K562 (cell line): ENCODE measurements at regions not wholly inside any gene's neighbourhood (a gene's known extent, or its start where the extent isn't known, plus 50 kb on each side); places are given as distances from the start of the nearest gene placed in this dataset.

Source experiments
- BCLAF1 ChIP-seq, 2 experiments: fragments of 450-650 bp in 1 of 2; IDR thresholded peaks; 2 replicates each; pipeline ENCODE4 v1.6.1; 2011 to 2017; ENCODE audit warnings: low read depth in 2 of 2, antibody characterized with exemption in 1 of 2, borderline replicate concordance in 1 of 2, low read length in 1 of 2, mild to moderate bottlenecking in 1 of 2, mixed read lengths in 1 of 2; ENCODE audit not compliant: control insufficient read depth in 1 of 2
- BRD9 ChIP-seq: fragments of 450-650 bp; IDR thresholded peaks from 2 replicates; pipeline ENCODE4 v1.6.1; 2018; ENCODE audit warnings: low read depth; ENCODE audit not compliant: partially characterized antibody
- CBX5 ChIP-seq: IDR thresholded peaks from 2 replicates; pipeline ENCODE4 v1.6.1; 2014; ENCODE audit warnings: low read depth, borderline replicate concordance
- CCNT2 ChIP-seq: IDR thresholded peaks from 2 replicates; pipeline ENCODE4 v1.6.1; 2011; ENCODE audit warnings: borderline replicate concordance, low read depth, mild to moderate bottlenecking, moderate library complexity, mixed read lengths, low read length; ENCODE audit not compliant: insufficient read length; ENCODE audit errors: extremely low read depth
- HCFC1 ChIP-seq: IDR thresholded peaks from 2 replicates; pipeline ENCODE4 v1.6.1; 2012; ENCODE audit warnings: low read depth, low read length, improper control_type of control experiment
- KAT8 ChIP-seq: fragments of 450-650 bp; IDR thresholded peaks from 2 replicates; pipeline ENCODE4 v1.6.1; 2016; ENCODE audit warnings: low read depth, mild to moderate bottlenecking
- PTRF ChIP-seq: fragments of 450-650 bp; IDR thresholded peaks from 2 replicates; pipeline ENCODE4 v1.6.1; 2016; ENCODE audit warnings: mild to moderate bottlenecking, missing genetic modification characterization, missing compliant biosample characterization
- SMAD2 ChIP-seq: fragments of 150-350 bp; IDR thresholded peaks from 2 replicates; pipeline ENCODE4 v1.6.1; 2014; ENCODE audit warnings: low read depth, mild to moderate bottlenecking, low read length
- SMC3 ChIP-seq: conservative IDR thresholded peaks from 2 replicates; pipeline ENCODE4 v1.6.1; 2011; ENCODE audit warnings: low read depth, low read length, improper control_type of control experiment; ENCODE audit not compliant: insufficient read depth
- ZBED1 ChIP-seq: IDR thresholded peaks from 2 replicates; pipeline ENCODE4 v1.6.1; 2014
- TF ChIP-seq, protein P1 (sequence below), 3 experiments: fragments of 200-800 bp in 1 of 3; fragments of 250-450 bp in 1 of 3; fragments of 450-650 bp in 1 of 3; sonication (Bioruptor Pico) in 1 of 3; sonication (Bioruptor generic) in 1 of 3; formaldehyde crosslinking in 1 of 3; IDR thresholded peaks; 2 replicates each; pipeline versions ENCODE4 v1.6.1 to v1.8.0; 2016 to 2022; ENCODE audit warnings: mild to moderate bottlenecking in 2 of 3, missing genetic modification characterization in 2 of 3, missing compliant biosample characterization in 1 of 3, moderate library complexity in 1 of 3
- TF ChIP-seq, protein P2 (sequence below): sonication (generic); formaldehyde crosslinking; IDR thresholded peaks from 2 replicates; pipeline ENCODE4 v1.8.0; 2022; ENCODE audit warnings: missing genetic modification reagents, mild to moderate bottlenecking, borderline replicate concordance
- TF ChIP-seq, protein P3 (sequence below): IDR thresholded peaks from 2 replicates; pipeline ENCODE4 v1.6.1; 2016; ENCODE audit warnings: missing genetic modification characterization, missing compliant biosample characterization
- TF ChIP-seq, protein P4 (sequence below): sonication (generic); formaldehyde crosslinking; IDR thresholded peaks from 2 replicates; pipeline ENCODE4 v1.8.0; 2022; ENCODE audit warnings: mild to moderate bottlenecking, missing genetic modification reagents

GRCh38 chr22:48844056-48844675 is 983.5 kb downstream of the BRD1 start (continued):
- TF ChIP-seq, protein P1, sequence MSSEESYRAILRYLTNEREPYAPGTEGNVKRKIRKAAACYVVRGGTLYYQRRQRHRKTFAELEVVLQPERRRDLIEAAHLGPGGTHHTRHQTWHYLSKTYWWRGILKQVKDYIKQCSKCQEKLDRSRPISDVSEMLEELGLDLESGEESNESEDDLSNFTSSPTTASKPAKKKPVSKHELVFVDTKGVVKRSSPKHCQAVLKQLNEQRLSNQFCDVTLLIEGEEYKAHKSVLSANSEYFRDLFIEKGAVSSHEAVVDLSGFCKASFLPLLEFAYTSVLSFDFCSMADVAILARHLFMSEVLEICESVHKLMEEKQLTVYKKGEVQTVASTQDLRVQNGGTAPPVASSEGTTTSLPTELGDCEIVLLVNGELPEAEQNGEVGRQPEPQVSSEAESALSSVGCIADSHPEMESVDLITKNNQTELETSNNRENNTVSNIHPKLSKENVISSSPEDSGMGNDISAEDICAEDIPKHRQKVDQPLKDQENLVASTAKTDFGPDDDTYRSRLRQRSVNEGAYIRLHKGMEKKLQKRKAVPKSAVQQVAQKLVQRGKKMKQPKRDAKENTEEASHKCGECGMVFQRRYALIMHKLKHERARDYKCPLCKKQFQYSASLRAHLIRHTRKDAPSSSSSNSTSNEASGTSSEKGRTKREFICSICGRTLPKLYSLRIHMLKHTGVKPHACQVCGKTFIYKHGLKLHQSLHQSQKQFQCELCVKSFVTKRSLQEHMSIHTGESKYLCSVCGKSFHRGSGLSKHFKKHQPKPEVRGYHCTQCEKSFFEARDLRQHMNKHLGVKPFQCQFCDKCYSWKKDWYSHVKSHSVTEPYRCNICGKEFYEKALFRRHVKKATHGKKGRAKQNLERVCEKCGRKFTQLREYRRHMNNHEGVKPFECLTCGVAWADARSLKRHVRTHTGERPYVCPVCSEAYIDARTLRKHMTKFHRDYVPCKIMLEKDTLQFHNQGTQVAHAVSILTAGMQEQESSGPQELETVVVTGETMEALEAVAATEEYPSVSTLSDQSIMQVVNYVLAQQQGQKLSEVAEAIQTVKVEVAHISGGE (CRISPR knock-in tag; IDR thresholded peaks at IDR 0.05): no peak
- TF ChIP-seq CCNT2: no peak
- no peak for TF ChIP-seq HCFC1
- no peak for TF ChIP-seq PTRF (tag)
- TF ChIP-seq KAT8: no peak
- TF ChIP-seq BRD9: no peak
- TF ChIP-seq, protein P2, sequence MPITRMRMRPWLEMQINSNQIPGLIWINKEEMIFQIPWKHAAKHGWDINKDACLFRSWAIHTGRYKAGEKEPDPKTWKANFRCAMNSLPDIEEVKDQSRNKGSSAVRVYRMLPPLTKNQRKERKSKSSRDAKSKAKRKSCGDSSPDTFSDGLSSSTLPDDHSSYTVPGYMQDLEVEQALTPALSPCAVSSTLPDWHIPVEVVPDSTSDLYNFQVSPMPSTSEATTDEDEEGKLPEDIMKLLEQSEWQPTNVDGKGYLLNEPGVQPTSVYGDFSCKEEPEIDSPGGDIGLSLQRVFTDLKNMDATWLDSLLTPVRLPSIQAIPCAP (CRISPR knock-in tag): no peak
- no peak for TF ChIP-seq CBX5
- no peak for TF ChIP-seq BCLAF1 (IDR thresholded peaks at IDR 0.05; ENCODE audit: borderline replicate concordance in 1 of 2, control insufficient read depth in 1 of 2, low read depth in 2 of 2, low read length in 1 of 2)
- TF ChIP-seq, protein P3, sequence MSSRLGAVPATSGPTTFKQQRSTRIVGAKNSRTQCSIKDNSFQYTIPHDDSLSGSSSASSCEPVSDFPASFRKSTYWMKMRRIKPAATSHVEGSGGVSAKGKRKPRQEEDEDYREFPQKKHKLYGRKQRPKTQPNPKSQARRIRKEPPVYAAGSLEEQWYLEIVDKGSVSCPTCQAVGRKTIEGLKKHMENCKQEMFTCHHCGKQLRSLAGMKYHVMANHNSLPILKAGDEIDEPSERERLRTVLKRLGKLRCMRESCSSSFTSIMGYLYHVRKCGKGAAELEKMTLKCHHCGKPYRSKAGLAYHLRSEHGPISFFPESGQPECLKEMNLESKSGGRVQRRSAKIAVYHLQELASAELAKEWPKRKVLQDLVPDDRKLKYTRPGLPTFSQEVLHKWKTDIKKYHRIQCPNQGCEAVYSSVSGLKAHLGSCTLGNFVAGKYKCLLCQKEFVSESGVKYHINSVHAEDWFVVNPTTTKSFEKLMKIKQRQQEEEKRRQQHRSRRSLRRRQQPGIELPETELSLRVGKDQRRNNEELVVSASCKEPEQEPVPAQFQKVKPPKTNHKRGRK (tag): no peak
- TF ChIP-seq, protein P4, sequence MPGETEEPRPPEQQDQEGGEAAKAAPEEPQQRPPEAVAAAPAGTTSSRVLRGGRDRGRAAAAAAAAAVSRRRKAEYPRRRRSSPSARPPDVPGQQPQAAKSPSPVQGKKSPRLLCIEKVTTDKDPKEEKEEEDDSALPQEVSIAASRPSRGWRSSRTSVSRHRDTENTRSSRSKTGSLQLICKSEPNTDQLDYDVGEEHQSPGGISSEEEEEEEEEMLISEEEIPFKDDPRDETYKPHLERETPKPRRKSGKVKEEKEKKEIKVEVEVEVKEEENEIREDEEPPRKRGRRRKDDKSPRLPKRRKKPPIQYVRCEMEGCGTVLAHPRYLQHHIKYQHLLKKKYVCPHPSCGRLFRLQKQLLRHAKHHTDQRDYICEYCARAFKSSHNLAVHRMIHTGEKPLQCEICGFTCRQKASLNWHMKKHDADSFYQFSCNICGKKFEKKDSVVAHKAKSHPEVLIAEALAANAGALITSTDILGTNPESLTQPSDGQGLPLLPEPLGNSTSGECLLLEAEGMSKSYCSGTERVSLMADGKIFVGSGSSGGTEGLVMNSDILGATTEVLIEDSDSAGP (CRISPR knock-in tag): no peak
- no peak for TF ChIP-seq SMAD2
- TF ChIP-seq ZBED1: no peak
- no peak for TF ChIP-seq SMC3
- TF ChIP-seq, all 486 proteins: peak for 0
